B cell (primary cell): ENCODE measurements at regions not wholly inside any gene's neighbourhood (a gene's known extent, or its start where the extent isn't known, plus 50 kb on each side); places are given as distances from the start of the nearest gene placed in this dataset.
"Not testable (repeated sequence)": the region's sequence is repeated elsewhere in the genome, so short reads cannot be mapped to it uniquely, and the experiment has no call there.

Experiments
- ATAC-seq: fragments of 200-7000 bp; cut with Tn5 transposase; one replicate; pipeline ENCODE4 v1.10.0; 2021; ENCODE audit warnings: low read depth, mild to moderate bottlenecking, moderate number of reproducible peaks, moderate library complexity
- CTCF ChIA-PET: fragments of 350-600 bp; sonication (Branson Sonifier 250); formaldehyde crosslinking; loops from one replicate; lab custom pipeline; 2021; ENCODE audit warnings: antibody characterized with exemption, inconsistent platforms; lab: Charles Lee
- POLR2A ChIA-PET: fragments of 350-600 bp; sonication (Branson Sonifier 250); formaldehyde crosslinking; loops from one replicate; lab custom pipeline; 2021; ENCODE audit warnings: antibody characterized with exemption; lab: Charles Lee
- DNase-seq: peaks from one replicate; pipeline ENCODE4 v3.0.0; 2013
- H2AFZ ChIP-seq: 2 replicates; pipeline ENCODE4 v1.6.1; 2012; ENCODE audit warnings: mild to moderate bottlenecking, low read depth, low read length; ENCODE audit not compliant: insufficient read depth, poor library complexity, severe bottlenecking
- H3K27ac ChIP-seq, 2 donors: 1 replicate in 1 of 2; 2 replicates in 1 of 2; pipeline ENCODE4 v1.5.1; 2012 to 2013; ENCODE audit warnings: low read length in 2 of 2, mild to moderate bottlenecking in 2 of 2, moderate library complexity in 1 of 2
- H3K27me3 ChIP-seq, 4 experiments: fragments of 200-600 bp in 1 of 4; sonication (generic) in 1 of 4; replicated peaks in 1 of 4; 1 replicate in 2 of 4; 2 replicates in 2 of 4; pipeline versions ENCODE4 v1.6.1 to v1.7.0; 2013 to 2016; ENCODE audit warnings: low read length in 3 of 4, mild to moderate bottlenecking in 2 of 4, mixed read lengths in 1 of 4, moderate library complexity in 1 of 4; ENCODE audit not compliant: insufficient read depth in 4 of 4, control insufficient read depth in 3 of 4; ENCODE audit errors: control extremely low read depth in 1 of 4
- H3K36me3 ChIP-seq, 2 experiments: replicated peaks in 1 of 2; 1 replicate in 1 of 2; 2 replicates in 1 of 2; pipeline versions ENCODE4 v1.6.1 to v1.7.1; 2013; ENCODE audit warnings: low read length in 1 of 2; ENCODE audit not compliant: insufficient read depth in 2 of 2, control insufficient read depth in 1 of 2; ENCODE audit errors: control extremely low read depth in 1 of 2, extremely low read depth in 1 of 2
- H3K4me1 ChIP-seq, 2 donors: fragments of 200-600 bp in 1 of 2; sonication (generic) in 1 of 2; 1 replicate in 1 of 2; 2 replicates in 1 of 2; pipeline versions ENCODE4 v1.5.1 to v1.6.1; 2013 to 2017; ENCODE audit warnings: low read length in 2 of 2; ENCODE audit not compliant: control insufficient read depth in 2 of 2, insufficient read depth in 2 of 2
- H3K4me2 ChIP-seq: replicated peaks from 2 replicates; pipeline ENCODE3; 2012; ENCODE audit warnings: mild to moderate bottlenecking, low read depth, low read length; ENCODE audit not compliant: poor library complexity, severe bottlenecking
- H3K4me3 ChIP-seq, 5 experiments: fragments of 200-600 bp in 1 of 5; sonication (generic) in 1 of 5; 1 replicate in 3 of 5; 2 replicates in 2 of 5; pipeline versions ENCODE4 v1.5.1 to v1.7.0; 2011 to 2016; ENCODE audit warnings: low read length in 4 of 5, mild to moderate bottlenecking in 4 of 5, low read depth in 2 of 5, control low read depth in 1 of 5, moderate library complexity in 1 of 5; ENCODE audit not compliant: insufficient read depth in 1 of 5; ENCODE audit errors: control extremely low read depth in 1 of 5, extremely low read depth in 1 of 5
- H3K79me2 ChIP-seq: fragments of 200-600 bp; sonication (generic); one replicate; pipeline ENCODE4 v1.6.0; 2016; ENCODE audit warnings: low read length; ENCODE audit not compliant: control insufficient read depth, insufficient read depth
- H3K9ac ChIP-seq: fragments of 200-600 bp; sonication (generic); 2 replicates; pipeline ENCODE4 v1.6.1; 2017; ENCODE audit warnings: mild to moderate bottlenecking, low read length, moderate library complexity
- H3K9me3 ChIP-seq, 3 donors: one replicate each; pipeline versions ENCODE4 v1.6.1 to v1.7.1; 2013; ENCODE audit warnings: low read length in 2 of 3; ENCODE audit not compliant: control insufficient read depth in 2 of 3, insufficient read depth in 1 of 3; ENCODE audit errors: control extremely low read depth in 1 of 3
- H4K20me1 ChIP-seq: 2 replicates; pipeline ENCODE4 v1.6.0; 2012; ENCODE audit warnings: mild to moderate bottlenecking, low read length; ENCODE audit not compliant: insufficient read depth, control insufficient read depth, poor library complexity, severe bottlenecking
- H3K27ac Mint-ChIP-seq: one replicate; pipeline ENCODE4 v1.8.0; 2021; ENCODE audit warnings: mixed read lengths
- H3K27me3 Mint-ChIP-seq: one replicate; pipeline ENCODE4 v1.8.0; 2021; ENCODE audit warnings: mixed read lengths
- H3K4me1 Mint-ChIP-seq: one replicate; pipeline ENCODE4 v1.8.0; 2021; ENCODE audit warnings: mixed read lengths
- H3K4me3 Mint-ChIP-seq: one replicate; pipeline ENCODE4 v1.8.0; 2021; ENCODE audit warnings: mixed read lengths
- H3K9me3 Mint-ChIP-seq: one replicate; pipeline ENCODE4 v1.8.0; 2022; ENCODE audit warnings: mixed read lengths; ENCODE audit not compliant: insufficient read depth
- EZH2 ChIP-seq: IDR thresholded peaks from 2 replicates; pipeline ENCODE4 v1.6.1; 2012; ENCODE audit warnings: borderline replicate concordance, low read depth, mild to moderate bottlenecking, moderate library complexity, low read length; ENCODE audit not compliant: insufficient read depth, poor library complexity, severe bottlenecking
- WGBS: methylation state at CpG from one replicate; pipeline ENCODE4 v1.1.5; 2013; ENCODE audit warnings: missing lambda C conversion rate; ENCODE audit not compliant: insufficient coverage; 5-methylcytosine and 5-hydroxymethylcytosine counted together
- intact Hi-C: fragments of 100-400 bp; cut with micrococcal nuclease; formaldehyde crosslinking; loops from one replicate; pipeline ENCODE4 v1.10.0; 2022
- TF ChIP-seq, protein P1 (sequence below): fragments of 200-600 bp; IDR thresholded peaks from one replicate; pipeline ENCODE4 v1.8.0; 2022; ENCODE audit warnings: antibody characterized with exemption, mild to moderate bottlenecking

GRCh38 chr11:106565326-106565725, 452.9 kb downstream of the GUCY1A2 start:
- Histone ChIP-seq H3K9ac (no peak overlapping the region), H3K4me3 (no peak overlapping the region), H3K27me3 (no peaks in the 10 kb centered on the region), H3K4me2 (no peak overlapping the region), H3K79me2 (no peaks in the 10 kb centered on the region), H3K36me3 (no peaks in the 10 kb centered on the region), H4K20me1 (no peaks in the 10 kb centered on the region), H3K9me3 (no peaks in the 10 kb centered on the region), H2AFZ (no peak overlapping the region), H3K4me1 (no peaks in the 10 kb centered on the region), H3K27ac (no peak overlapping the region)
- ATAC-seq (no peak), DNase-seq (no peak)
- Mint-ChIP-seq H3K9me3 (peaks cover 6% of the 10 kb centered on the region), H3K27me3 (no peaks in the 10 kb centered on the region), H3K4me3 (no peak overlapping the region), H3K27ac (no peak overlapping the region), H3K4me1 (no peaks in the 10 kb centered on the region)
- TF ChIP-seq EZH2: no peak
- TF ChIP-seq, protein P1, sequence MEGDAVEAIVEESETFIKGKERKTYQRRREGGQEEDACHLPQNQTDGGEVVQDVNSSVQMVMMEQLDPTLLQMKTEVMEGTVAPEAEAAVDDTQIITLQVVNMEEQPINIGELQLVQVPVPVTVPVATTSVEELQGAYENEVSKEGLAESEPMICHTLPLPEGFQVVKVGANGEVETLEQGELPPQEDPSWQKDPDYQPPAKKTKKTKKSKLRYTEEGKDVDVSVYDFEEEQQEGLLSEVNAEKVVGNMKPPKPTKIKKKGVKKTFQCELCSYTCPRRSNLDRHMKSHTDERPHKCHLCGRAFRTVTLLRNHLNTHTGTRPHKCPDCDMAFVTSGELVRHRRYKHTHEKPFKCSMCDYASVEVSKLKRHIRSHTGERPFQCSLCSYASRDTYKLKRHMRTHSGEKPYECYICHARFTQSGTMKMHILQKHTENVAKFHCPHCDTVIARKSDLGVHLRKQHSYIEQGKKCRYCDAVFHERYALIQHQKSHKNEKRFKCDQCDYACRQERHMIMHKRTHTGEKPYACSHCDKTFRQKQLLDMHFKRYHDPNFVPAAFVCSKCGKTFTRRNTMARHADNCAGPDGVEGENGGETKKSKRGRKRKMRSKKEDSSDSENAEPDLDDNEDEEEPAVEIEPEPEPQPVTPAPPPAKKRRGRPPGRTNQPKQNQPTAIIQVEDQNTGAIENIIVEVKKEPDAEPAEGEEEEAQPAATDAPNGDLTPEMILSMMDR: no peak
- intact Hi-C loops: no loop called here
- WGBS: 80% methylated on average over 2 of the region's 2 CpGs
- ChIA-PET CTCF (no interaction called here), POLR2A (no interaction called here)

GRCh38 chr11:106568632-106569031, 449.6 kb downstream of the GUCY1A2 start:
- POLR2A ChIA-PET: no interaction called here
- 100% methylated on average over 1 of the region's 3 CpGs for WGBS
- no peak for ATAC-seq

GRCh38 chr11:106577384-106577783, 440.9 kb downstream of the GUCY1A2 start:
- H3K27ac Mint-ChIP-seq, H3K4me3 Mint-ChIP-seq, CTCF ChIA-PET, H3K9me3 ChIP-seq, POLR2A ChIA-PET, H3K79me2 ChIP-seq, H3K4me2 ChIP-seq, DNase-seq, H2AFZ ChIP-seq, H3K36me3 ChIP-seq, ATAC-seq, H3K27ac ChIP-seq, H3K27me3 Mint-ChIP-seq, H3K4me1 Mint-ChIP-seq, H3K27me3 ChIP-seq, H4K20me1 ChIP-seq, H3K4me1 ChIP-seq, H3K4me3 ChIP-seq, intact Hi-C loops, H3K9ac ChIP-seq: not testable (repeated sequence)
- WGBS: 68% methylated on average over 5 of the region's 5 CpGs
- H3K9me3 Mint-ChIP-seq: peaks cover 13% of the 10 kb centered on the region

More at GRCh38 chr11:106568632-106569031, 449.6 kb downstream of the GUCY1A2 start:
- H3K4me3 Mint-ChIP-seq: no peak overlapping the region
- H3K79me2 ChIP-seq: no peaks in the 10 kb centered on the region
- H3K9ac ChIP-seq: no peak overlapping the region
- H3K9me3 ChIP-seq: peaks cover 0 to 3% (median 0%) of the 10 kb centered on the region in 3 donors
- no peaks in the 10 kb centered on the region for H4K20me1 ChIP-seq
- no peak overlapping the region for H3K4me3 ChIP-seq
- H3K27me3 ChIP-seq: no peaks in the 10 kb centered on the region
- no peak overlapping the region for H3K27ac Mint-ChIP-seq
- H3K27ac ChIP-seq: no peak overlapping the region
- H3K9me3 Mint-ChIP-seq: peaks cover 7% of the 10 kb centered on the region
- no peak overlapping the region for H3K4me2 ChIP-seq
- H3K27me3 Mint-ChIP-seq: no peaks in the 10 kb centered on the region
- no peak for DNase-seq
- intact Hi-C loops: no loop called here
- no peak overlapping the region for H2AFZ ChIP-seq
- no peaks in the 10 kb centered on the region for H3K4me1 Mint-ChIP-seq
- CTCF ChIA-PET: no interaction called here
- no peak for TF ChIP-seq EZH2
- TF ChIP-seq, protein P1: no peak
- no peaks in the 10 kb centered on the region for H3K4me1 ChIP-seq
- H3K36me3 ChIP-seq: no peaks in the 10 kb centered on the region
